ENCODE measurements at regions not wholly inside any gene's neighbourhood (a gene's known extent, or its start where the extent isn't known, plus 50 kb on each side); places are given as distances from the start of the nearest gene placed in this dataset.
"Not testable (repeated sequence)": the region's sequence is repeated elsewhere in the genome, so short reads cannot be mapped to it uniquely, and the experiment has no call there.

- no peak for DNase-seq
Observed at GRCh38 chr5:58357121-58357520, 102.8 kb downstream of the PLK2 start.

GRCh38 chr5:58356662-58357061, 103.2 kb downstream of the PLK2 start:
- DNase-seq: no peak

GRCh38 chr5:58354827-58355226, 105.1 kb downstream of the PLK2 start:
- no peak for DNase-seq

- DNase-seq: no peak
Observed at GRCh38 chr5:58353992-58354391, 105.9 kb downstream of the PLK2 start.

- DNase-seq: no peak
Observed at GRCh38 chr5:58351190-58351589, 108.7 kb downstream of the PLK2 start.

GRCh38 chr5:58348996-58349728, 110.7 kb downstream of the PLK2 start:
- DNase-seq: no peak

- DNase-seq: no peak
Observed at GRCh38 chr5:58346041-58346440, 113.8 kb downstream of the PLK2 start.

- DNase-seq: no peak
Observed at GRCh38 chr5:58341476-58341875, 118.4 kb downstream of the PLK2 start.

GRCh38 chr5:58335518-58335917, 124.4 kb downstream of the PLK2 start:
- DNase-seq: no peak

GRCh38 chr5:58334035-58334434, 125.9 kb downstream of the PLK2 start:
- DNase-seq: no peak

- no peak for DNase-seq
Observed at GRCh38 chr5:58330781-58331180, 129.1 kb downstream of the PLK2 start.

- DNase-seq: peak; percentile 7
Observed at GRCh38 chr5:58327289-58327688, 132.6 kb downstream of the PLK2 start.

- no peak for DNase-seq
Observed at GRCh38 chr5:58326022-58326421, 133.9 kb downstream of the PLK2 start.

- DNase-seq: no peak
Observed at GRCh38 chr5:58322453-58322852, 137.4 kb downstream of the PLK2 start.

- no peak for DNase-seq
Observed at GRCh38 chr5:58318468-58318867, 141.4 kb downstream of the PLK2 start.

GRCh38 chr5:58317808-58318207, 142.1 kb downstream of the PLK2 start:
- no peak for DNase-seq

GRCh38 chr5:58317009-58317408, 142.9 kb downstream of the PLK2 start:
- DNase-seq: no peak

GRCh38 chr5:58315794-58316193, 144.1 kb downstream of the PLK2 start:
- no peak for DNase-seq

GRCh38 chr5:58314356-58315210, 145.3 kb downstream of the PLK2 start:
- DNase-seq: no peak

- DNase-seq: no peak
Observed at GRCh38 chr5:58312299-58312698, 147.6 kb downstream of the PLK2 start.

GRCh38 chr5:58311526-58311925, 148.4 kb downstream of the PLK2 start:
- no peak for DNase-seq

- not testable (repeated sequence) for DNase-seq
Observed at GRCh38 chr5:58308384-58308783, 151.5 kb downstream of the PLK2 start.

GRCh38 chr5:58300346-58300895, 159.5 kb downstream of the PLK2 start:
- DNase-seq: peak; percentile 13

GRCh38 chr5:58299256-58299655, 160.6 kb downstream of the PLK2 start:
- DNase-seq: no peak

Data from inflammatory macrophage treated with lipopolysaccharide for 4 hours (primary cell).